NT2/D1 (cell line): ENCODE measurements at regions not wholly inside any gene's neighbourhood (a gene's known extent, or its start where the extent isn't known, plus 50 kb on each side); places are given as distances from the start of the nearest gene placed in this dataset.

Source experiments
- SUZ12 ChIP-seq: IDR thresholded peaks from 2 replicates; pipeline ENCODE4 v1.6.1; 2011; ENCODE audit not compliant: insufficient read length, insufficient read depth; ENCODE audit errors: extremely low read depth
- YY1 ChIP-seq: IDR thresholded peaks from 2 replicates; pipeline ENCODE4 v1.6.1; 2011; ENCODE audit not compliant: insufficient read length, insufficient read depth
- ZNF274 ChIP-seq: IDR thresholded peaks from 2 replicates; pipeline ENCODE4 v1.6.1; 2011; ENCODE audit warnings: mild to moderate bottlenecking, low read depth, low read length

DNA sequence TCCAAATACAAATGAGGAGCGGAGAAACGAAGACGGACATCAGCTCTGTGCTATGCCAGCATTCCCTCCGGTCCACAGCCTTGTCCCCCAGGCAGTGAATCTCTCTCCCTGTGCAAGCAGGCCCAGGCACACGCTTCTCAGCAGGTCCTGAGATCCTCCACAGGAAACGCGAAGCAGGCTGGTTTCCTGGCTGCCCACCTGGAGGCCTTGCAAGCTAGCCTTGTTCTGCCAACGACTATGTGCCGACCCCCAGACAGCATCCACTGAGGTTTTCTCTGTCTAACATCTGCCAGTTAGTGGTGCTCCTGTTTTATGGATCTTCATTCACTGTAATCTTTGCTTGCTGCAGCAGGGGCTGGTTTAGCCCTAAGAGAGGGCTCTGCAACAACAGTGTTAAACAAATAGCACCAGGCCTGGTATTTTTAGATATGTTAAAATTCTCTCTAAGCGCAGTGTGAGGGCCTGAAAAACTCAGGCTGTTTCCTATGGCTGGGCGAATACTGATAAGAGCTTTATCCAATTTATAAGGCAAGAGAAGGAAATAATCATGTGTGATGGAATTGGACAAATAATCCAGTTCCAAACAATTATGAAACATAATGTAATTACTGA is 386.0 kb upstream of the ARID1B start:
- no peak for TF ChIP-seq ZNF274
- no peak for TF ChIP-seq YY1
- TF ChIP-seq SUZ12, result no peak
